ENCODE measurements at regions not wholly inside any gene's neighbourhood (a gene's known extent, or its start where the extent isn't known, plus 50 kb on each side); places are given as distances from the start of the nearest gene placed in this dataset.

- Histone ChIP-seq H3K9me3 (no peaks in the 10 kb centered on the region), H3K9ac (no peak overlapping the region), H3K4me2 (no peak overlapping the region), H3K4me1 (no peaks in the 10 kb centered on the region), H4K20me1 (no peaks in the 10 kb centered on the region), H3K36me3 (no peaks in the 10 kb centered on the region), H3K4me3 (no peak overlapping the region), H3K27ac (no peak overlapping the region), H3K27me3 (no peaks in the 10 kb centered on the region)
- no peak for TF ChIP-seq Cebpa-rat (IDR thresholded peaks at IDR 0.05)
Observed at GRCh38 chr9:106704056-106704615, 158.8 kb upstream of the ZNF462 start.

DNA sequence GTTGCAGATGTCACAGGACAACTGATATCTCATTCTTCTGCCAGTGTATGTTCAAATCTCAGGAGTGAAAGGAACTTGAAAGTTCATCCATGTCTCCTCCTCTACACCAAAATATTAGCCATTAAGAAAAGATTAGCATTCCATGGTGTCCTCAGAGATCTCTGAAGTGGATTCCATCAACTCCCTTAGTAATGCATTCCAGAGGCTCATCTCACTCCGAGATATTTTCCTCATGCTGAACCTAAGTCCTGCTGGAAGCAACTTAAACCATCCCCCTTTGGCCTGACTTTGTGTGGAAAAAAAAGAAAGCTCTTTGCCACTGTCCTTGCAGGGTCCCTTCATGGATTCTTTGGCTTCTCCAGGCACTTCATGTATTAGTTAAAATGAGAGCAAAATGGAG, 155.7 kb upstream of the ZNF462 start:
- H3K36me3 ChIP-seq, result no peaks in the 10 kb centered on the region
- H3K27ac ChIP-seq, result no peak overlapping the region
- no peak overlapping the region for H3K4me3 ChIP-seq
- no peaks in the 10 kb centered on the region for H4K20me1 ChIP-seq
- TF ChIP-seq Cebpa-rat (IDR thresholded peaks at IDR 0.05), result no peak
- H3K9ac ChIP-seq, result no peak overlapping the region
- H3K4me2 ChIP-seq, result no peak overlapping the region
- H3K27me3 ChIP-seq, result no peaks in the 10 kb centered on the region
- H3K9me3 ChIP-seq, result no peaks in the 10 kb centered on the region
- no peaks in the 10 kb centered on the region for H3K4me1 ChIP-seq

DNA sequence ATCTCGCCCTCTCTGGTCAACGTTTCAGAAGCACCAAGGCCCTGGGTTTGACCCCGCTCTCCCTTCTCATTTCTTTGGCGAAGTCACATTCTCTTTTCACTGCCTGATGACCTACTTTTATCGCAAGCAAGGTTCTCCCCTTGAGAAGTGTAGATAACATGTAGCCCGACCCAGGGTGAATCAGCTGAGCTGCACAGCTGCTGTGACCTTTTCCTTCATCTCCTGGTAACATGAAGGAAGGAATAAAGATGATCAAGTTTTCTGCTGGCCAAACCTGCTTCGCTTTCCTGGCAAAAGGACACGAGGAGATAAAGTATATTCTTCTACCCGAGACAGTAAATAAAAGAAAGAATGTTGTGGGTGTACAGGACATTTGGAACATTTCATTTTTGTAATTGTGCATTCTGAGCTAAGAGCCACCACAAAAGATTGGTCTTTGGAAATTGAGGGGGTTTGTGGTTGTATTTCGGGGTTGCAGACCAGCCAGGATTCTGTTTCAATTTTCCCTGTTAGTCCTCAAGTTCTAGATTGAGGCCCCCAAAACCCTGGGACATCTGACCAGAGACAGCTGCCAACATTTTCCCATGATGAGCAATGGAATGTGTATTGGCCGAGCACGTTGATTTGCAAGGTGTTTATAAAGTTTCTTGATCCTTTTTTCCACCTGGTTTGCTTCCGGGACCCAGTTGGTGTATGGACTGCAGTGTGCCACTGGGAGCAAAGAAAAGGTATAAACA, 155.1 kb upstream of the ZNF462 start:
- Histone ChIP-seq H3K27me3 (no peaks in the 10 kb centered on the region), H4K20me1 (no peaks in the 10 kb centered on the region), H3K4me1 (no peaks in the 10 kb centered on the region), H3K4me2 (no peak overlapping the region), H3K9me3 (no peaks in the 10 kb centered on the region), H3K4me3 (no peak overlapping the region), H3K27ac (no peak overlapping the region), H3K9ac (no peak overlapping the region), H3K36me3 (no peaks in the 10 kb centered on the region)
- TF ChIP-seq Cebpa-rat (IDR thresholded peaks at IDR 0.05), result no peak

DNA sequence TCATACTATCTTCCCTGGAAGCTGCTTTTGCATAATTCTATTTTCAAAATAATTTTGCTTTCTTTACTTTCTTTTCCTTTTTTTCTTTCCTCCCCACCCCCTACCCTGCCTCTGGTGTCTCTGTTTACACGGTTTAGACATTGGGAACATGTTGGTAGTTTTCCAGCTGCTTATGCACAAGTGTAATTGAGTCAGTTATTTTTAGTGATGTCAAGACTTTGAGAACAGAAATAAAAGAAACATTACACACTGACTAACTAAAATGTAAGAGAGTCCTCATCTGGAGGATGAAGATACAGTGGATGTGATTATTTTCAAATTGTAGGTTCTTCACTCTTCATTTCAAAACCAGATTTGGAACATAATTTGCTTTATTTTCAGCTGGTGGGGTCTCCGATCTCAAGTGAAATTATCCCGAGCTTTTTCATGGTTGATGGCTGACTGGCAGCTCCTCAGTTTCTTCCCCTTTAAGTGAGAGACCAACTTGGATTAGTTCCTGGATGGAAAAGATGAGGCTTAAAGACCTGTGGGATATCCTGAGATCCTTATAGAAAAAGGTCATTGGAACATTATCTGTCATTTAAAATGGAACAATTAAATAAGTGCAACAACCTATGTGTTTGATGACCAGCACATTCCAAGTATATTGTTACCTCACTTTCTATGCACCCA, 154.4 kb upstream of the ZNF462 start:
- Histone ChIP-seq H3K27ac (no peak overlapping the region), H3K4me2 (no peak overlapping the region), H3K4me3 (no peak overlapping the region), H3K27me3 (no peaks in the 10 kb centered on the region), H3K36me3 (no peaks in the 10 kb centered on the region), H3K9me3 (no peaks in the 10 kb centered on the region), H3K9ac (no peak overlapping the region), H3K4me1 (no peaks in the 10 kb centered on the region), H4K20me1 (no peaks in the 10 kb centered on the region)
- no peak for TF ChIP-seq Cebpa-rat (IDR thresholded peaks at IDR 0.05)

DNA sequence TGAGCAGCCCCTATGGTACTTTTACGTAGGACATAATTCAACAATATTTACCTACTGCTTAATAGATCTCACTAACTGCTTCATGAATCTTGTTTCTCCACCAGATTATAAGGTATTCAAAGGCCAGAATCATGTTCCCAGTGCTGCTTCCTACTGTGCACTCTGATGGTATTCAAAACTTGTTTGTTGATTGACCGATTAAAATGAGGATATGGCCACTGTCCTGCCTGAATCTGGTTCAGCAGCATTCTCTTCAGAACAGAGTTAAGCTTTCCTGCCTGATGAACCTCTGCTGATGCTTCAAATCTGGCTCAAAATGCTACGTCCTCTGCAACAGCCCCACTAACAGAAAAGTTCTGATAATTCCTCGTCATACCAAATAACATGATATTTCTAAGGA, 150.7 kb upstream of the ZNF462 start:
- H3K27ac ChIP-seq, result no peak overlapping the region
- H3K9me3 ChIP-seq, result no peaks in the 10 kb centered on the region
- H3K4me3 ChIP-seq, result no peak overlapping the region
- H3K9ac ChIP-seq, result no peak overlapping the region
- no peaks in the 10 kb centered on the region for H3K36me3 ChIP-seq
- no peaks in the 10 kb centered on the region for H3K4me1 ChIP-seq
- TF ChIP-seq Cebpa-rat (IDR thresholded peaks at IDR 0.05), result no peak
- no peaks in the 10 kb centered on the region for H4K20me1 ChIP-seq
- H3K27me3 ChIP-seq, result no peaks in the 10 kb centered on the region
- H3K4me2 ChIP-seq, result no peak overlapping the region

- Histone ChIP-seq H4K20me1 (no peaks in the 10 kb centered on the region), H3K9me3 (no peaks in the 10 kb centered on the region), H3K27ac (no peak overlapping the region), H3K36me3 (no peaks in the 10 kb centered on the region), H3K4me1 (no peaks in the 10 kb centered on the region), H3K27me3 (no peaks in the 10 kb centered on the region), H3K9ac (no peak overlapping the region), H3K4me2 (no peak overlapping the region), H3K4me3 (no peak overlapping the region)
- no peak for TF ChIP-seq Cebpa-rat (IDR thresholded peaks at IDR 0.05)
Observed at GRCh38 chr9:106713206-106713605, 149.8 kb upstream of the ZNF462 start.

DNA sequence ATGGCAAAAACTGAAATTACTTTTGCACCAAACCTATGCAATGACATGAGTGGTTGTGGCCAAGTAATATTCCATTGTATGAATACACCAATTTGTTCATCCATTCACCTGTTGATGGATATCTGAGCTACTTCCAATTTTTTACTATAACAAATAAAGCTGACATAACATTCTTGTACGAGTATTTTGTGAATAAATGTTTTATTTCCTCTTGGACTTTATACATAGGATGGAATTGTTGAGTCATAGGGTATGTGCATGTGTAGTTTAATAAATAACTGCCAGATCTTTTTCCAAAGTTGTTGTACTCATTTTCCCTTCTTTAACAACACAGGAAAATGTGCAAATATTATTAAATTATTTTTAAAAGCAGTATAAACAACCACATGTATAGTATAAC, 146.1 kb upstream of the ZNF462 start:
- Histone ChIP-seq H3K27me3 (no peaks in the 10 kb centered on the region), H4K20me1 (no peaks in the 10 kb centered on the region), H3K4me3 (no peak overlapping the region), H3K9me3 (no peaks in the 10 kb centered on the region), H3K9ac (no peak overlapping the region), H3K36me3 (no peaks in the 10 kb centered on the region), H3K4me2 (no peak overlapping the region), H3K4me1 (peaks cover 10% of the 10 kb centered on the region), H3K27ac (no peak overlapping the region)
- no peak for TF ChIP-seq Cebpa-rat (IDR thresholded peaks at IDR 0.05)

DNA sequence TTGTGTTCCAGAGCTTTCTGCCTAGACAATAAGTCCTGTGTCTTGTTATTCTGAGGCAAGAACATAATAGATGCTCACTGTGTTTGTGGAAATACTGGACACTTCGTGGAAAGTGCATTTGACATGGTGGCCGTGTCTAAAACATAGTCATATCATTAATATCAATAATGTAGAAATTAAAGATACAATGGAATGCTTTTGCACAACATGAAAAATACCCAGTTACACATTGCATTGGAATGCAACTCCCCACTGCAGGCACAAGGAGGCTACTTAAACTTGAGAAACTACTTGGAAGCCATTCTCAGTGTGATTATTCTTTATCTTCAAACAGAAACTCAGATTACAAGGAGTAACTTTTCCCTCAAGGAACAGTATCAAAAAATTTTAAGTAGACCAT, 145.3 kb upstream of the ZNF462 start:
- no peak overlapping the region for H3K9ac ChIP-seq
- TF ChIP-seq Cebpa-rat (IDR thresholded peaks at IDR 0.05), result no peak
- no peak overlapping the region for H3K4me3 ChIP-seq
- no peaks in the 10 kb centered on the region for H4K20me1 ChIP-seq
- H3K27me3 ChIP-seq, result no peaks in the 10 kb centered on the region
- H3K9me3 ChIP-seq, result no peaks in the 10 kb centered on the region
- H3K4me1 ChIP-seq, result peaks cover 16% of the 10 kb centered on the region
- H3K36me3 ChIP-seq, result no peaks in the 10 kb centered on the region
- H3K4me2 ChIP-seq, result no peak overlapping the region
- H3K27ac ChIP-seq, result no peak overlapping the region

- Histone ChIP-seq H3K4me3 (no peak overlapping the region), H3K4me1 (peaks cover 16% of the 10 kb centered on the region), H3K4me2 (no peak overlapping the region), H3K36me3 (no peaks in the 10 kb centered on the region), H3K27ac (no peak overlapping the region), H3K9ac (no peak overlapping the region), H3K27me3 (no peaks in the 10 kb centered on the region), H4K20me1 (no peaks in the 10 kb centered on the region), H3K9me3 (no peaks in the 10 kb centered on the region)
- no peak for TF ChIP-seq Cebpa-rat (IDR thresholded peaks at IDR 0.05)
Observed at GRCh38 chr9:106718936-106719335, 144.0 kb upstream of the ZNF462 start.

- H3K27me3 ChIP-seq, result no peaks in the 10 kb centered on the region
- H3K36me3 ChIP-seq, result no peaks in the 10 kb centered on the region
- H3K9me3 ChIP-seq, result no peaks in the 10 kb centered on the region
- no peak overlapping the region for H3K4me3 ChIP-seq
- TF ChIP-seq Cebpa-rat (IDR thresholded peaks at IDR 0.05), result no peak; the same call in 1 of the 2 replicates
- no peak overlapping the region for H3K27ac ChIP-seq
- no peak overlapping the region for H3K9ac ChIP-seq
- H3K4me1 ChIP-seq, result peaks cover 16% of the 10 kb centered on the region
- H4K20me1 ChIP-seq, result no peaks in the 10 kb centered on the region
- peak overlapping the region; percentile 58 for H3K4me2 ChIP-seq
Observed at GRCh38 chr9:106722051-106722753, 140.8 kb upstream of the ZNF462 start.
